HL-60 (cell line): ENCODE measurements at regions not wholly inside any gene's neighbourhood (a gene's known extent, or its start where the extent isn't known, plus 50 kb on each side); places are given as distances from the start of the nearest gene placed in this dataset.

Source experiments
- DNase-seq, 2 experiments: peaks; one replicate each; pipeline ENCODE4 v3.0.0-alpha.2; 2010 to 2020; ENCODE audit warnings: low read depth in 1 of 2, low spot score in 1 of 2
- H3K27ac ChIP-seq: fragments of 250-450 bp; sonication (Bioruptor Pico); replicated peaks from 2 replicates; pipeline ENCODE4 v1.5.1; 2020; ENCODE audit warnings: mild to moderate bottlenecking, moderate library complexity
- H3K27me3 ChIP-seq: fragments of 250-450 bp; sonication (Bioruptor Pico); 2 replicates; pipeline ENCODE4 v1.5.1; 2021; ENCODE audit warnings: mild to moderate bottlenecking, moderate library complexity; ENCODE audit not compliant: insufficient read depth, poor library complexity, severe bottlenecking
- H3K4me3 ChIP-seq: replicated peaks from 2 replicates; pipeline ENCODE4 v1.5.1; 2011; ENCODE audit warnings: mild to moderate bottlenecking, control low read depth, low read length; ENCODE audit not compliant: insufficient read depth
- CTCF ChIP-seq: IDR thresholded peaks from one replicate; pipeline ENCODE4 v1.5.1; 2011; ENCODE audit warnings: low read length, control low read depth, inconsistent platforms; ENCODE audit not compliant: insufficient read depth
- GABPA ChIP-seq: IDR thresholded peaks from 2 replicates; pipeline ENCODE4 v1.6.1; 2012; ENCODE audit warnings: low read depth
- POLR2AphosphoS5 ChIP-seq: IDR thresholded peaks from 2 replicates; pipeline ENCODE4 v1.6.1; 2012; ENCODE audit warnings: low read depth
- REST ChIP-seq: IDR thresholded peaks from 2 replicates; pipeline ENCODE4 v1.6.1; 2012; ENCODE audit warnings: low read depth; ENCODE audit not compliant: insufficient replicate concordance
- SPI1 ChIP-seq: IDR thresholded peaks from 2 replicates; pipeline ENCODE4 v1.6.1; 2012; ENCODE audit warnings: low read depth, mild to moderate bottlenecking, borderline replicate concordance

GRCh38 chr2:6724605-6725140 is 141.0 kb downstream of the CMPK2 start:
- Histone ChIP-seq H3K27me3 (no peaks in the 10 kb centered on the region), H3K27ac (no peak overlapping the region), H3K4me3 (no peak overlapping the region)
- no peak for DNase-seq
- TF ChIP-seq GABPA (no peak), POLR2AphosphoS5 (no peak), CTCF (no peak), SPI1 (no peak), REST (no peak)

- no peak for DNase-seq
- Histone ChIP-seq H3K27ac (no peak overlapping the region), H3K27me3 (no peaks in the 10 kb centered on the region), H3K4me3 (no peak overlapping the region)
- no peak for TF ChIP-seq POLR2AphosphoS5
- no peak for TF ChIP-seq GABPA
- TF ChIP-seq REST = no peak
- TF ChIP-seq SPI1 = no peak
- TF ChIP-seq CTCF = no peak
Measured at GRCh38 chr2:6728156-6728555, 137.6 kb downstream of the CMPK2 start.

- TF ChIP-seq REST = no peak
- no peak for TF ChIP-seq GABPA
- no peak for TF ChIP-seq SPI1
- TF ChIP-seq CTCF = no peak
- no peak for TF ChIP-seq POLR2AphosphoS5
- no peak for DNase-seq
- Histone ChIP-seq H3K4me3 (no peak overlapping the region), H3K27me3 (no peaks in the 10 kb centered on the region), H3K27ac (no peak overlapping the region)
Measured at GRCh38 chr2:6730003-6730402, 135.7 kb downstream of the CMPK2 start.
